H9 (cell line): ENCODE measurements at regions not wholly inside any gene's neighbourhood (a gene's known extent, or its start where the extent isn't known, plus 50 kb on each side); places are given as distances from the start of the nearest gene placed in this dataset.

Source experiments
- DNase-seq: peaks from one replicate; pipeline ENCODE4 v3.0.0-alpha.2; 2017
- H2AFZ ChIP-seq: one replicate; pipeline ENCODE4 v1.6.1; 2013; ENCODE audit warnings: mild to moderate bottlenecking, low read length, control low read depth, moderate library complexity
- H2AK5ac ChIP-seq: 2 replicates; pipeline ENCODE4 v1.6.1; 2013; ENCODE audit warnings: low read length, control low read depth, mixed read lengths; ENCODE audit not compliant: insufficient read length
- H2BK120ac ChIP-seq: one replicate; pipeline ENCODE4 v1.6.1; 2013; ENCODE audit warnings: low read depth, mild to moderate bottlenecking, low read length, control low read depth, inconsistent platforms; ENCODE audit not compliant: poor library complexity, severe bottlenecking
- H2BK12ac ChIP-seq: 2 replicates; pipeline ENCODE4 v1.6.1; 2013; ENCODE audit warnings: low read length, control low read depth, mixed read lengths, low read depth; ENCODE audit not compliant: insufficient read length
- H2BK15ac ChIP-seq: 2 replicates; pipeline ENCODE4 v1.6.1; 2013; ENCODE audit warnings: low read depth, low read length, control low read depth
- H2BK20ac ChIP-seq: one replicate; pipeline ENCODE4 v1.6.1; 2013; ENCODE audit warnings: low read depth, mild to moderate bottlenecking, low read length, control low read depth, inconsistent platforms; ENCODE audit not compliant: poor library complexity, severe bottlenecking
- H2BK5ac ChIP-seq: 2 replicates; pipeline ENCODE4 v1.6.1; 2013; ENCODE audit warnings: low read length, control low read depth, mixed read lengths; ENCODE audit not compliant: insufficient read length
- H3K14ac ChIP-seq: 2 replicates; pipeline ENCODE4 v1.6.1; 2013; ENCODE audit warnings: low read length, control low read depth; ENCODE audit not compliant: insufficient read depth
- H3K18ac ChIP-seq: 2 replicates; pipeline ENCODE4 v1.6.1; 2013; ENCODE audit warnings: low read depth, mild to moderate bottlenecking, mixed read lengths, low read length, control low read depth; ENCODE audit not compliant: insufficient read length
- H3K23ac ChIP-seq: 2 replicates; pipeline ENCODE4 v1.6.1; 2013; ENCODE audit warnings: low read length, control low read depth, mixed read lengths, low read depth; ENCODE audit not compliant: insufficient read length
- H3K23me2 ChIP-seq: 2 replicates; pipeline ENCODE4 v1.6.1; 2013; ENCODE audit warnings: low read depth, mild to moderate bottlenecking, mixed read lengths, low read length, control low read depth; ENCODE audit not compliant: insufficient read length, poor library complexity, severe bottlenecking
- H3K27ac ChIP-seq: 2 replicates; pipeline ENCODE4 v1.5.1; 2013; ENCODE audit warnings: low read length, control low read depth, mixed read lengths, low read depth; ENCODE audit not compliant: insufficient read length
- H3K27me3 ChIP-seq: 2 replicates; pipeline ENCODE4 v1.6.1; 2013; ENCODE audit warnings: low read length, control low read depth, inconsistent platforms; ENCODE audit not compliant: insufficient read depth
- H3K4ac ChIP-seq: 2 replicates; pipeline ENCODE4 v1.6.1; 2013; ENCODE audit warnings: low read depth, mild to moderate bottlenecking, control low read depth, inconsistent platforms, low read length, moderate library complexity
- H3K4me1 ChIP-seq: 2 replicates; pipeline ENCODE4 v1.6.1; 2013; ENCODE audit warnings: low read length, control low read depth, inconsistent platforms; ENCODE audit not compliant: insufficient read depth
- H3K4me2 ChIP-seq: 2 replicates; pipeline ENCODE4 v1.6.1; 2013; ENCODE audit warnings: low read length, control low read depth, mixed read lengths; ENCODE audit not compliant: insufficient read length, insufficient read depth
- H3K56ac ChIP-seq: 2 replicates; pipeline ENCODE4 v1.6.1; 2013; ENCODE audit warnings: low read depth, mild to moderate bottlenecking, mixed read lengths, low read length, control low read depth; ENCODE audit not compliant: insufficient read length
- H3K79me1 ChIP-seq: 2 replicates; pipeline ENCODE4 v1.6.1; 2013; ENCODE audit warnings: low read depth, mild to moderate bottlenecking, moderate library complexity, low read length, control low read depth, inconsistent platforms; ENCODE audit not compliant: insufficient read depth, poor library complexity, severe bottlenecking
- H3K79me2 ChIP-seq: 2 replicates; pipeline ENCODE4 v1.6.1; 2013; ENCODE audit warnings: low read length, control low read depth, inconsistent platforms; ENCODE audit not compliant: insufficient read depth
- H3K9ac ChIP-seq: 2 replicates; pipeline ENCODE4 v1.6.1; 2013; ENCODE audit warnings: low read length, control low read depth, mixed read lengths; ENCODE audit not compliant: insufficient read length; ENCODE audit errors: extremely low read depth
- H3K9me3 ChIP-seq: one replicate; pipeline ENCODE4 v1.6.1; 2013; ENCODE audit warnings: low read depth, low read length, inconsistent platforms; ENCODE audit not compliant: control insufficient read depth
- H3T11ph ChIP-seq: one replicate; pipeline ENCODE4 v1.6.1; 2013; ENCODE audit warnings: mild to moderate bottlenecking, low read length, control low read depth, inconsistent platforms
- H4K20me1 ChIP-seq: one replicate; pipeline ENCODE4 v1.6.1; 2013; ENCODE audit not compliant: control insufficient read depth, insufficient read length, insufficient read depth
- H4K5ac ChIP-seq: 2 replicates; pipeline ENCODE4 v1.6.1; 2013; ENCODE audit warnings: low read depth, mild to moderate bottlenecking, mixed read lengths, low read length, control low read depth; ENCODE audit not compliant: insufficient read length
- H4K8ac ChIP-seq: replicated peaks from 2 replicates; pipeline ENCODE4 v1.6.1; 2013; ENCODE audit warnings: low read length, control low read depth, mixed read lengths, low read depth; ENCODE audit not compliant: insufficient read length
- H4K91ac ChIP-seq: 2 replicates; pipeline ENCODE4 v1.6.1; 2013; ENCODE audit warnings: low read depth, mild to moderate bottlenecking, moderate library complexity, mixed read lengths, low read length, control low read depth; ENCODE audit not compliant: insufficient read length
- H3K27ac Mint-ChIP-seq, 3 experiments: 2 replicates in 2 of 3; 3 replicates in 1 of 3; pipeline ENCODE4 v1.8.0; 2020 to 2021; ENCODE audit warnings: mixed read lengths in 3 of 3, mild to moderate bottlenecking in 1 of 3, moderate library complexity in 1 of 3
- H3K27me3 Mint-ChIP-seq: 2 replicates; pipeline ENCODE4 v1.8.0; 2021; ENCODE audit warnings: low read depth, mild to moderate bottlenecking, moderate library complexity, mixed read lengths
- H3K36me3 Mint-ChIP-seq, 3 experiments: 2 replicates in 2 of 3; 3 replicates in 1 of 3; pipeline ENCODE4 v1.8.0; 2020 to 2021; ENCODE audit warnings: low read depth in 3 of 3, mixed read lengths in 3 of 3; ENCODE audit not compliant: insufficient read depth in 1 of 3
- H3K4me1 Mint-ChIP-seq, 2 experiments: 2 replicates each; pipeline ENCODE4 v1.8.0; 2020; ENCODE audit warnings: mixed read lengths in 2 of 2
- H3K4me3 Mint-ChIP-seq, 2 experiments: 2 replicates in 1 of 2; 3 replicates in 1 of 2; pipeline ENCODE4 v1.8.0; 2020 to 2021; ENCODE audit warnings: mild to moderate bottlenecking in 2 of 2, mixed read lengths in 2 of 2, moderate library complexity in 1 of 2
- H3K9me3 Mint-ChIP-seq, 2 experiments: 2 replicates in 1 of 2; 3 replicates in 1 of 2; pipeline ENCODE4 v1.8.0; 2020; ENCODE audit warnings: mild to moderate bottlenecking in 2 of 2, mixed read lengths in 2 of 2, moderate library complexity in 1 of 2
- WGBS: extraction: QIAGEN DNeasy Blood & Tissue Kit; methylation state at CpG from one replicate; pipeline ENCODE4 v1.1.7; 2013; ENCODE audit warnings: missing lambda C conversion rate, low lambda C conversion rate, mixed read lengths; ENCODE audit not compliant: insufficient read length; ENCODE audit errors: extremely low coverage; 5-methylcytosine and 5-hydroxymethylcytosine counted together
- TF ChIP-seq, protein P1 (sequence below): fragments of 200-600 bp; sonication (generic); conservative IDR thresholded peaks from 3 replicates; pipeline ENCODE4 v1.8.0; 2021; ENCODE audit warnings: antibody characterized with exemption, mild to moderate bottlenecking

DNA sequence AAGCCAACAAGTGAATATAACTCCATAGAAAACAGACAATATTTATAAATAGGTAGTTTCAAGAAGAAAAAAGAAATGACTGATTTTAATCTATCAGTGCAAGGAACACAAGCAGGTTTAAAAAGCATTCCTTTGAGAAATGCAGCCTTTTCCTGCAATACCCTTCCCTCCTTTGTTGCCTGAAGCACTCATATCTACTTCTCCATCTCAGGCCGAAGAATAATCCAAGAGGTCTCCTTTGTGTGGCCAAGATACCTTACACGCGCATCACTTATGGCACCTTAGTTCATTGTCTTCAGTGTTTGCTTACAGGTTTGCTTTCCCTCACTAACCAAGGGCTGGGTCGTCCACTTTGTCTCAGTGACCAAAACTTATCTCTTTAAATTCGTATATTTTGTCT lies 93.0 kb downstream of the MAIP1 start:
- no peak overlapping the region for H3K23ac ChIP-seq
- peaks cover 29 to 30% of the 10 kb centered on the region in 2 experiments for H3K9me3 Mint-ChIP-seq
- H3K56ac ChIP-seq = no peak overlapping the region
- H3K79me2 ChIP-seq = no peaks in the 10 kb centered on the region
- H3K4me3 Mint-ChIP-seq = no peak overlapping the region
- DNase-seq = no peak
- no peak overlapping the region for H2AK5ac ChIP-seq
- TF ChIP-seq, protein P1, sequence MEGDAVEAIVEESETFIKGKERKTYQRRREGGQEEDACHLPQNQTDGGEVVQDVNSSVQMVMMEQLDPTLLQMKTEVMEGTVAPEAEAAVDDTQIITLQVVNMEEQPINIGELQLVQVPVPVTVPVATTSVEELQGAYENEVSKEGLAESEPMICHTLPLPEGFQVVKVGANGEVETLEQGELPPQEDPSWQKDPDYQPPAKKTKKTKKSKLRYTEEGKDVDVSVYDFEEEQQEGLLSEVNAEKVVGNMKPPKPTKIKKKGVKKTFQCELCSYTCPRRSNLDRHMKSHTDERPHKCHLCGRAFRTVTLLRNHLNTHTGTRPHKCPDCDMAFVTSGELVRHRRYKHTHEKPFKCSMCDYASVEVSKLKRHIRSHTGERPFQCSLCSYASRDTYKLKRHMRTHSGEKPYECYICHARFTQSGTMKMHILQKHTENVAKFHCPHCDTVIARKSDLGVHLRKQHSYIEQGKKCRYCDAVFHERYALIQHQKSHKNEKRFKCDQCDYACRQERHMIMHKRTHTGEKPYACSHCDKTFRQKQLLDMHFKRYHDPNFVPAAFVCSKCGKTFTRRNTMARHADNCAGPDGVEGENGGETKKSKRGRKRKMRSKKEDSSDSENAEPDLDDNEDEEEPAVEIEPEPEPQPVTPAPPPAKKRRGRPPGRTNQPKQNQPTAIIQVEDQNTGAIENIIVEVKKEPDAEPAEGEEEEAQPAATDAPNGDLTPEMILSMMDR = no peak
- H3K27ac ChIP-seq = no peak overlapping the region
- H4K5ac ChIP-seq = no peak overlapping the region
- H3K27ac Mint-ChIP-seq = no peak overlapping the region
- no peaks in the 10 kb centered on the region for H3K27me3 Mint-ChIP-seq
- H2BK12ac ChIP-seq = no peak overlapping the region
- H2BK20ac ChIP-seq = no peak overlapping the region
- no peak overlapping the region for H3K18ac ChIP-seq
- no peak overlapping the region for H3K9ac ChIP-seq
- no peak overlapping the region for H2AFZ ChIP-seq
- no peak overlapping the region for H3T11ph ChIP-seq
- H4K8ac ChIP-seq = no peak overlapping the region
- H3K4ac ChIP-seq = no peak overlapping the region
- H3K36me3 Mint-ChIP-seq = peaks cover 19 to 32% (median 23%) of the 10 kb centered on the region in 3 experiments
- no peaks in the 10 kb centered on the region for H4K20me1 ChIP-seq
- H3K14ac ChIP-seq = no peak overlapping the region
- WGBS = no CpG with 5 or more reads among the region's 5 CpGs
- no peak overlapping the region for H3K4me2 ChIP-seq
- no peak overlapping the region for H2BK120ac ChIP-seq
- peaks cover 14% of the 10 kb centered on the region for H3K9me3 ChIP-seq
- H3K4me1 Mint-ChIP-seq = no peaks in the 10 kb centered on the region
- no peak overlapping the region for H2BK15ac ChIP-seq
- H3K79me1 ChIP-seq = no peaks in the 10 kb centered on the region
- H2BK5ac ChIP-seq = no peak overlapping the region
- no peak overlapping the region for H4K91ac ChIP-seq
- H3K4me1 ChIP-seq = no peaks in the 10 kb centered on the region
- H3K27me3 ChIP-seq = no peaks in the 10 kb centered on the region
- H3K23me2 ChIP-seq = no peaks in the 10 kb centered on the region
